CD14-positive monocyte (primary cell): ENCODE measurements at regions not wholly inside any gene's neighbourhood (a gene's known extent, or its start where the extent isn't known, plus 50 kb on each side); places are given as distances from the start of the nearest gene placed in this dataset.

Experiments
- DNase-seq, 3 donors: peaks; one replicate each; pipeline ENCODE4 v3.0.0-alpha.2; 2011 to 2022
- H2AFZ ChIP-seq: 2 replicates; pipeline ENCODE4 v1.6.0; 2012; ENCODE audit warnings: mild to moderate bottlenecking, low read depth, low read length, inconsistent platforms; ENCODE audit not compliant: insufficient read depth, poor library complexity, severe bottlenecking
- H3K27ac ChIP-seq, 2 donors: 1 replicate in 1 of 2; 2 replicates in 1 of 2; pipeline ENCODE4 v1.5.1; 2012 to 2013; ENCODE audit warnings: low read length in 2 of 2, control low read depth in 1 of 2, inconsistent platforms in 1 of 2, low read depth in 1 of 2, mild to moderate bottlenecking in 1 of 2
- H3K27me3 ChIP-seq, 2 donors: one replicate each; pipeline versions ENCODE4 v1.6.0 to v1.6.1; 2011 to 2013; ENCODE audit warnings: low read length in 2 of 2; ENCODE audit not compliant: control insufficient read depth in 2 of 2, insufficient read depth in 2 of 2
- H3K36me3 ChIP-seq, 2 donors: replicated peaks in 1 of 2; 1 replicate in 1 of 2; 2 replicates in 1 of 2; pipeline versions ENCODE4 v1.5.1 to v1.6.1; 2012 to 2013; ENCODE audit warnings: low read length in 2 of 2, control low read depth in 1 of 2, inconsistent platforms in 1 of 2, mild to moderate bottlenecking in 1 of 2; ENCODE audit not compliant: insufficient read depth in 2 of 2, control insufficient read depth in 1 of 2
- H3K4me1 ChIP-seq, 2 donors: 1 replicate in 1 of 2; 2 replicates in 1 of 2; pipeline versions ENCODE4 v1.5.1 to v1.6.1; 2012 to 2013; ENCODE audit warnings: low read length in 2 of 2, control low read depth in 1 of 2, inconsistent platforms in 1 of 2, mild to moderate bottlenecking in 1 of 2, moderate library complexity in 1 of 2; ENCODE audit not compliant: insufficient read depth in 2 of 2, control insufficient read depth in 1 of 2
- H3K4me2 ChIP-seq: replicated peaks from 2 replicates; pipeline ENCODE3; 2012; ENCODE audit warnings: low read length, moderate library complexity, mild to moderate bottlenecking; ENCODE audit not compliant: poor library complexity, severe bottlenecking; ENCODE audit errors: extremely low read depth
- H3K4me3 ChIP-seq, 3 experiments: fragments of 200-600 bp in 1 of 3; sonication (generic) in 1 of 3; replicated peaks in 1 of 3; 1 replicate in 2 of 3; 2 replicates in 1 of 3; pipeline ENCODE4 v1.5.1; 2011 to 2013; ENCODE audit warnings: low read length in 3 of 3, mild to moderate bottlenecking in 3 of 3, control low read depth in 2 of 3, low read depth in 2 of 3, inconsistent platforms in 1 of 3, moderate library complexity in 1 of 3
- H3K79me2 ChIP-seq: 2 replicates; pipeline ENCODE4 v1.6.0; 2012; ENCODE audit warnings: mild to moderate bottlenecking, control low read depth, inconsistent platforms, low read length, moderate library complexity; ENCODE audit not compliant: insufficient read depth
- H3K9ac ChIP-seq: 2 replicates; pipeline ENCODE4 v1.6.0; 2017; ENCODE audit warnings: low read length, mild to moderate bottlenecking; ENCODE audit not compliant: insufficient read depth, poor library complexity, severe bottlenecking
- H3K9me3 ChIP-seq, 2 donors: replicated peaks in 1 of 2; 1 replicate in 1 of 2; 2 replicates in 1 of 2; pipeline versions ENCODE4 v1.5.1 to v1.6.1; 2012 to 2013; ENCODE audit warnings: low read length in 2 of 2, control low read depth in 1 of 2; ENCODE audit not compliant: control insufficient read depth in 1 of 2, insufficient read depth in 1 of 2
- H4K20me1 ChIP-seq: 2 replicates; pipeline ENCODE4 v1.6.0; 2012; ENCODE audit warnings: mild to moderate bottlenecking, low read length, control low read depth, moderate library complexity; ENCODE audit not compliant: insufficient read depth
- H3K27ac Mint-ChIP-seq, 7 donors: one replicate each; pipeline ENCODE4 v1.8.0; 2020; ENCODE audit warnings: mild to moderate bottlenecking in 7 of 7, mixed read lengths in 7 of 7, moderate library complexity in 6 of 7, inconsistent platforms in 2 of 7
- H3K27me3 Mint-ChIP-seq, 3 donors: one replicate each; pipeline ENCODE4 v1.8.0; 2021 to 2022; ENCODE audit warnings: low read depth in 3 of 3, mild to moderate bottlenecking in 3 of 3, mixed read lengths in 3 of 3, moderate library complexity in 3 of 3, inconsistent platforms in 1 of 3
- H3K36me3 Mint-ChIP-seq, 2 donors: one replicate each; pipeline ENCODE4 v1.8.0; 2020; ENCODE audit warnings: mixed read lengths in 2 of 2, inconsistent platforms in 1 of 2, mild to moderate bottlenecking in 1 of 2
- H3K4me1 Mint-ChIP-seq: one replicate; pipeline ENCODE4 v1.8.0; 2020; ENCODE audit warnings: mild to moderate bottlenecking, mixed read lengths
- H3K4me3 Mint-ChIP-seq, 2 donors: one replicate each; pipeline ENCODE4 v1.8.0; 2020; ENCODE audit warnings: mild to moderate bottlenecking in 2 of 2, mixed read lengths in 2 of 2, moderate library complexity in 1 of 2
- H3K9me3 Mint-ChIP-seq, 7 donors: one replicate each; pipeline ENCODE4 v1.8.0; 2020 to 2022; ENCODE audit warnings: mixed read lengths in 7 of 7, mild to moderate bottlenecking in 6 of 7, moderate library complexity in 6 of 7, inconsistent platforms in 2 of 7
- WGBS: methylation state at CpG from one replicate; pipeline ENCODE4 v1.1.5; 2013; ENCODE audit warnings: missing lambda C conversion rate; ENCODE audit not compliant: insufficient coverage; 5-methylcytosine and 5-hydroxymethylcytosine counted together
- intact Hi-C, 2 donors: fragments of 100-400 bp; cut with micrococcal nuclease; formaldehyde crosslinking; loops; one replicate each; pipeline versions ENCODE4 v1.15.0 to v1.15.1; 2023
- TF ChIP-seq, protein P1 (sequence below): fragments of 200-600 bp; IDR thresholded peaks from one replicate; pipeline ENCODE4 v1.8.0; 2022; ENCODE audit warnings: antibody characterized with exemption, mild to moderate bottlenecking

DNA sequence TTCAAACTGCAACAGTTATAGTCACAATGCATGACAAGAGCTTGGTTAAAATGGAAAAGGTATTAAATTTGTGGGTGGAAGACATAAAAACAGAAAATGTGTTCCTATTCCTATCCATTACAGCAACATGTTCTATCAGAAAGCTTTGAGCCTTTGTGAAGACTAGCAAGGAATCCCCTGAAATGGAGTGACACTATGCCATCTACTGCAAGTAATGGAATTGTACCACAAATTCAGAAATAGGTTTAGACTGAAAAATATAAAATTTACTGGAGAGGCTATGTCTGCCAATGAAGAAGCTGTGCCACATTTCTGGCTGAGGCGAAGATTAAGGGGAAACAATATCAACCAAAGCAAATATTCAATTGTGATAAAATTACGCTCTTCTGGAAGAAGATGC, 247.9 kb downstream of the ADAM29 start:
- no peak overlapping the region for H3K4me3 Mint-ChIP-seq
- Histone ChIP-seq H3K9ac (no peak overlapping the region), H3K4me2 (no peak overlapping the region), H3K36me3 (no peaks in the 10 kb centered on the region), H3K4me3 (no peak overlapping the region), H3K79me2 (no peaks in the 10 kb centered on the region), H4K20me1 (no peaks in the 10 kb centered on the region), H3K9me3 (no peaks in the 10 kb centered on the region), H2AFZ (no peak overlapping the region), H3K4me1 (no peaks in the 10 kb centered on the region), H3K27me3 (no peaks in the 10 kb centered on the region), H3K27ac (no peak overlapping the region)
- peaks cover 0 to 2% (median 0%) of the 10 kb centered on the region in 7 donors for H3K9me3 Mint-ChIP-seq
- H3K27me3 Mint-ChIP-seq, result no peaks in the 10 kb centered on the region
- WGBS, result 100% methylated on average over 1 of the region's 2 CpGs
- intact Hi-C loops, result no loop called here
- H3K4me1 Mint-ChIP-seq, result no peaks in the 10 kb centered on the region
- TF ChIP-seq, protein P1, sequence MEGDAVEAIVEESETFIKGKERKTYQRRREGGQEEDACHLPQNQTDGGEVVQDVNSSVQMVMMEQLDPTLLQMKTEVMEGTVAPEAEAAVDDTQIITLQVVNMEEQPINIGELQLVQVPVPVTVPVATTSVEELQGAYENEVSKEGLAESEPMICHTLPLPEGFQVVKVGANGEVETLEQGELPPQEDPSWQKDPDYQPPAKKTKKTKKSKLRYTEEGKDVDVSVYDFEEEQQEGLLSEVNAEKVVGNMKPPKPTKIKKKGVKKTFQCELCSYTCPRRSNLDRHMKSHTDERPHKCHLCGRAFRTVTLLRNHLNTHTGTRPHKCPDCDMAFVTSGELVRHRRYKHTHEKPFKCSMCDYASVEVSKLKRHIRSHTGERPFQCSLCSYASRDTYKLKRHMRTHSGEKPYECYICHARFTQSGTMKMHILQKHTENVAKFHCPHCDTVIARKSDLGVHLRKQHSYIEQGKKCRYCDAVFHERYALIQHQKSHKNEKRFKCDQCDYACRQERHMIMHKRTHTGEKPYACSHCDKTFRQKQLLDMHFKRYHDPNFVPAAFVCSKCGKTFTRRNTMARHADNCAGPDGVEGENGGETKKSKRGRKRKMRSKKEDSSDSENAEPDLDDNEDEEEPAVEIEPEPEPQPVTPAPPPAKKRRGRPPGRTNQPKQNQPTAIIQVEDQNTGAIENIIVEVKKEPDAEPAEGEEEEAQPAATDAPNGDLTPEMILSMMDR, result no peak
- DNase-seq, result no peak
- no peaks in the 10 kb centered on the region for H3K36me3 Mint-ChIP-seq
- no peak overlapping the region for H3K27ac Mint-ChIP-seq

DNA sequence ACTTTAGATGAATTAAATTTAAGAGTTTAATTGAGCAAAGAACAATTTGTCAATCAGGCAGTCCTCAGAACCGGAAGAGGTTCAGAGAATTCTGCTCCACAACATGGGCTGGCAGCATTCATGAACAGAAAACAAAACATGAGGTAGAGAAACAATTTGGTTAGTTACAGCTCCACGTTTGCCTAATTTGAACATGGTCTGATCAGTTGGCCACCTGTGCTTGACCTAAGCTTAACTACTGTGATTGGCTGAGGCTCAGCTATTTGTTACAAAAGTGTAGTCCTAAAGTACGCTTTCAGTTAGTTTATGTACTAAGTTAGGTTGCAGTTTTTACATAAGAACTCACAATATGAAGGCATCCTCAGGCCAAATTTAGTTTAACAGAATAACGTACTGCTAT, 258.6 kb downstream of the ADAM29 start:
- no peak overlapping the region for H3K4me2 ChIP-seq

More for the DNA sequence above, 258.6 kb downstream of the ADAM29 start:
- H3K9me3 Mint-ChIP-seq, result peaks cover 0 to 8% (median under 1%) of the 10 kb centered on the region in 7 donors
- WGBS, result 83% methylated on average over 2 of the region's 4 CpGs
- Histone ChIP-seq H3K36me3 (no peaks in the 10 kb centered on the region), H3K4me3 (no peak overlapping the region), H3K9me3 (peaks cover 0 to 2% of the 10 kb centered on the region in 2 donors), H3K27ac (no peak overlapping the region), H3K27me3 (no peaks in the 10 kb centered on the region), H3K4me1 (no peaks in the 10 kb centered on the region), H3K9ac (no peak overlapping the region), H3K79me2 (no peaks in the 10 kb centered on the region), H2AFZ (no peak overlapping the region), H4K20me1 (no peaks in the 10 kb centered on the region)
- no peaks in the 10 kb centered on the region for H3K4me1 Mint-ChIP-seq
- H3K36me3 Mint-ChIP-seq, result no peaks in the 10 kb centered on the region
- intact Hi-C loops, result no loop called here
- TF ChIP-seq, protein P1, result no peak
- H3K4me3 Mint-ChIP-seq, result no peak overlapping the region
- H3K27me3 Mint-ChIP-seq, result peaks cover 0 to 2% (median 0%) of the 10 kb centered on the region in 3 donors
- no peak for DNase-seq
- H3K27ac Mint-ChIP-seq, result no peak overlapping the region
